ENCODE measurements at regions not wholly inside any gene's neighbourhood (a gene's known extent, or its start where the extent isn't known, plus 50 kb on each side); places are given as distances from the start of the nearest gene placed in this dataset.

DNA sequence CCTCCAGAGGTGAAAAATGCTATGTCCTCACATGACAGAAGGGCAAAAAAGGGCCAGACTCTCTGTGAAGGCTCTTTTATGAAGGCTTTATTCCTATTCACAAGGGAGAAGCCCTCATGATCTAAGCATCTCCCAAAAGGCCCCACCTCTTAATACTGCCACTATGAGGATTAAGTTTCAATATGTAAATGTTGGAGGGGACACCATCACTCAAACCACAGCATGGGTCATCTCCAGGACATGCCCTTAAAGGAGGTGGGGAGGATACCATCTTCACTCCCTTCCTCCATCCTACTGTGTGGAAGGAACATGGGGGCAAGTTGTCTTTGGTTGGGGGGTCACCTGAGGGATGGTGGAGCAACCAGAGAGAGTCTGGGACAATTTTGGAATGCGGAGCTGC lies 170.1 kb downstream of the TRIM33 start:
- BruUV-seq (replicated peaks), result no TSS peak
- H3K36me3 ChIP-seq (ENCODE audit: insufficient read depth, low read length, poor library complexity, severe bottlenecking), result no peaks in the 10 kb centered on the region
- H3K4me3 ChIP-seq (ENCODE audit: low read depth, low read length, poor library complexity, severe bottlenecking), result no peak overlapping the region
- ChIA-PET CTCF (no interaction called here), POLR2A (ENCODE audit: low non-redundant PET) (no interaction called here)
- H3K27me3 ChIP-seq (replicated peaks; ENCODE audit: insufficient read depth, low read depth, low read length, poor library complexity), result no peaks in the 10 kb centered on the region
- no peak for TF ChIP-seq CTCF (conservative IDR thresholded peaks at IDR 0.05; ENCODE audit: low read depth, low read length)
- H3K27ac ChIP-seq (ENCODE audit: low read depth, low read length, poor library complexity, severe bottlenecking), result no peak overlapping the region
- no peaks in the 10 kb centered on the region for H3K9me3 ChIP-seq (ENCODE audit: low read depth, low read length, poor library complexity, severe bottlenecking)
- peaks cover 17% of the 10 kb centered on the region for H3K4me1 ChIP-seq (ENCODE audit: insufficient read depth, low read length, poor library complexity, severe bottlenecking)
- intact Hi-C loops (cut with micrococcal nuclease; ENCODE audit: unreplicated experiment), result loop anchor here (10.0 kb wide), 2 partner anchors 334 to 714 kb away; partner anchors contain the start of gene DENND2C
- DNase-seq (ENCODE audit: low spot score), result no peak

DNA sequence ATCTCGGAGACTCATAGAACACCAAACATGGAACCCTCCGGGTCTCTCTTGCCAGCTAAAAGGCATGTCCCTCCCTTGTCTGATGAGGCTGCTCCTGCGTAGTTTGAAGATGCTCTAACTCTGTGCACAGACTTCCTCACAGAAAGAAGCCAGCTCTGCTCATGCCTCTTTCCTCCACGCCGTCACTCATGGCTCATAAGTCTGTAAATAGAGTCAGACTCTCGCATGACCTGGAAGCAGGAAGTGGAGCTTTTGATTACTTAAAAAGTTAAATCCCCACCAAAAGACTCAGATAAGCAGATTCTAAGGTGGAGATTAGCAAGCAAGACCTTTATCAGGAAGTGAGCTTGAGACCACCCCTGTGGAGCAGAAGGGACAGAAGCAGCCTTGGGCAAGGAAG lies 171.6 kb downstream of the TRIM33 start:
- ChIA-PET POLR2A (ENCODE audit: low non-redundant PET) (interaction anchor here (0.5 kb wide), 1 partner anchor 447 kb away, joined by 3 read pairs; no protein-coding TSS in a partner anchor), CTCF (no interaction called here)
- BruUV-seq (replicated peaks), result no TSS peak
- Histone ChIP-seq H3K9me3 (ENCODE audit: low read depth, low read length, poor library complexity, severe bottlenecking) (no peaks in the 10 kb centered on the region), H3K27ac (ENCODE audit: low read depth, low read length, poor library complexity, severe bottlenecking) (no peak overlapping the region), H3K36me3 (ENCODE audit: insufficient read depth, low read length, poor library complexity, severe bottlenecking) (no peaks in the 10 kb centered on the region), H3K27me3 (replicated peaks; ENCODE audit: insufficient read depth, low read depth, low read length, poor library complexity) (no peaks in the 10 kb centered on the region), H3K4me1 (ENCODE audit: insufficient read depth, low read length, poor library complexity, severe bottlenecking) (peaks cover 11% of the 10 kb centered on the region), H3K4me3 (ENCODE audit: low read depth, low read length, poor library complexity, severe bottlenecking) (no peak overlapping the region)
- intact Hi-C loops (cut with micrococcal nuclease; ENCODE audit: unreplicated experiment), result no loop called here
- DNase-seq (ENCODE audit: low spot score), result peak; percentile 37
- TF ChIP-seq CTCF (conservative IDR thresholded peaks at IDR 0.05; ENCODE audit: low read depth, low read length) (no peak), EZH2 (IDR thresholded peaks at IDR 0.05; ENCODE audit: borderline replicate concordance, low read depth, low read length, poor library complexity, severe bottlenecking) (no peak)

- Histone ChIP-seq H3K36me3 (ENCODE audit: insufficient read depth, low read length, poor library complexity, severe bottlenecking) (no peaks in the 10 kb centered on the region), H3K9me3 (ENCODE audit: low read depth, low read length, poor library complexity, severe bottlenecking) (no peaks in the 10 kb centered on the region), H3K27me3 (replicated peaks; ENCODE audit: insufficient read depth, low read depth, low read length, poor library complexity) (no peaks in the 10 kb centered on the region), H3K4me3 (ENCODE audit: low read depth, low read length, poor library complexity, severe bottlenecking) (no peak overlapping the region), H3K4me1 (ENCODE audit: insufficient read depth, low read length, poor library complexity, severe bottlenecking) (peaks cover 11% of the 10 kb centered on the region), H3K27ac (ENCODE audit: low read depth, low read length, poor library complexity, severe bottlenecking) (no peak overlapping the region)
- TF ChIP-seq EZH2 (IDR thresholded peaks at IDR 0.05; ENCODE audit: borderline replicate concordance, low read depth, low read length, poor library complexity, severe bottlenecking) (no peak), CTCF (conservative IDR thresholded peaks at IDR 0.05; ENCODE audit: low read depth, low read length) (no peak)
- ChIA-PET CTCF (interaction anchor here (0.6 kb wide), 1 partner anchor 14 kb away, joined by 3 read pairs; no protein-coding TSS in a partner anchor), POLR2A (ENCODE audit: low non-redundant PET) (no interaction called here)
- no peak for DNase-seq (ENCODE audit: low spot score)
- intact Hi-C loops (cut with micrococcal nuclease; ENCODE audit: unreplicated experiment), result no loop called here
- BruUV-seq (replicated peaks), result no TSS peak
Measured at GRCh38 chr1:114338191-114338890, 172.7 kb downstream of the TRIM33 start.
